ENCODE measurements at regions not wholly inside any gene's neighbourhood (a gene's known extent, or its start where the extent isn't known, plus 50 kb on each side); places are given as distances from the start of the nearest gene placed in this dataset.

DNA sequence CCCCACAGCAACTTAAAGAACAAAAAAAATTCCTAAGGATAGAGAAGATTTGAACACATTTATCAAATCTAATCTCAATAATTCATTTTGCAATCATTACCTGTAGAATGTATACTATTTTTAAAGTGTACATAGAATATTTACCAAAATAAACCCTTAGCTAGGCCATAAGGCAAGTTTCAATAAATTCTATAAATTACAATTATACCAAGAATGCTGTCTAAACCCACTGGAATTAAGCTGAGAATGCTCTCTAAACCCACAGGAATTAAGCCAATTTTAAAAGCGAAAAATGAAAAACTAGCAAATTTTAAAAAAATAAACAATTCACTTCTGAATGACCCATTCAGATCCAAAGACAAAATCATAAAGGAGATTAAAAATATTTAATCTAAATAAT lies 540.4 kb upstream of the NBEA start:
- ChIA-PET POLR2A (ENCODE audit: low non-redundant PET) (no interaction called here), CTCF (interaction anchor here (0.7 kb wide), 1 partner anchor 462 kb away, joined by 3 read pairs; no protein-coding TSS in a partner anchor)
- TF ChIP-seq, protein P1, sequence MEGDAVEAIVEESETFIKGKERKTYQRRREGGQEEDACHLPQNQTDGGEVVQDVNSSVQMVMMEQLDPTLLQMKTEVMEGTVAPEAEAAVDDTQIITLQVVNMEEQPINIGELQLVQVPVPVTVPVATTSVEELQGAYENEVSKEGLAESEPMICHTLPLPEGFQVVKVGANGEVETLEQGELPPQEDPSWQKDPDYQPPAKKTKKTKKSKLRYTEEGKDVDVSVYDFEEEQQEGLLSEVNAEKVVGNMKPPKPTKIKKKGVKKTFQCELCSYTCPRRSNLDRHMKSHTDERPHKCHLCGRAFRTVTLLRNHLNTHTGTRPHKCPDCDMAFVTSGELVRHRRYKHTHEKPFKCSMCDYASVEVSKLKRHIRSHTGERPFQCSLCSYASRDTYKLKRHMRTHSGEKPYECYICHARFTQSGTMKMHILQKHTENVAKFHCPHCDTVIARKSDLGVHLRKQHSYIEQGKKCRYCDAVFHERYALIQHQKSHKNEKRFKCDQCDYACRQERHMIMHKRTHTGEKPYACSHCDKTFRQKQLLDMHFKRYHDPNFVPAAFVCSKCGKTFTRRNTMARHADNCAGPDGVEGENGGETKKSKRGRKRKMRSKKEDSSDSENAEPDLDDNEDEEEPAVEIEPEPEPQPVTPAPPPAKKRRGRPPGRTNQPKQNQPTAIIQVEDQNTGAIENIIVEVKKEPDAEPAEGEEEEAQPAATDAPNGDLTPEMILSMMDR (conservative IDR thresholded peaks at IDR 0.05; ENCODE audit: low read depth): no peak
- DNase-seq (ENCODE audit: low spot score): no peak
- no peak overlapping the region for H3K27ac ChIP-seq

DNA sequence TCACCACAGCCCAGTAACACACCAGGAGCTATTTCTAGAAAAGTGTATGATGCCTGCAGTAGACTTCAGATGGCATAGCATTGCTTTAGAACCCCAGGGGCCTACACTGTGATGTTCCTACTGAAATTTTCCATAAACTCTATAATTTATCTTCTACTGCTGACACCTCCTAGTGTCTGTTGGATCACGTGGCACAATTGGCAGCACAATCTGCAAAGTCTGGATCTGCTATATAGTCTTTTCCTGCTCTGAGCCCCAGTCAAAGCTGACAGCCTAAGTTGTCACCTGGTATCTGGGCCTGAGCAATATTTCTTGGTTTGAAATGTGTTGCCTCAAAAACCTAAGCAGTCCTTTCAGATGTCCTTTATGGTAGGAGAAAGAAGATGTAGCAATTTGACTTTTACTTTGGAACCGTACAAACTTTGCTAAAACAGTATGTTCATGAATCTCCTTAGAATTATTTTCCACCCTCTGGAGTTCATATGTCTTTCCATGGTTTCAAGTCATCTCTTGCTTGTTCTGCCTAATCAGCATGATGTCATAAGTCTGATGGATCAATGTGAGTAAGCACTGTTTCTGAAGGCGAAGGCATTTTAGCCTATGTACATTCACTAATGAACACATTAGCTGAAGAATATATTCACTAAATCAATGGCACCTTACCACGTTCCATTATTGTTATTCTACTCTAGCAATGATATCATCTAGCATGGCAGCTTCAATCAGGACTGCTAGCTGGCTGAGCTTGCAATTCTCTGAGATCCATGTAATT lies 536.5 kb upstream of the NBEA start:
- DNase-seq (ENCODE audit: low spot score): no peak
- no peak overlapping the region for H3K27ac ChIP-seq
- CTCF ChIA-PET: interaction anchor here (0.6 kb wide), 1 partner anchor 13 kb away, joined by 3 read pairs; no protein-coding TSS in a partner anchor
- TF ChIP-seq, protein P1 (conservative IDR thresholded peaks at IDR 0.05; ENCODE audit: low read depth): no peak
- POLR2A ChIA-PET (ENCODE audit: low non-redundant PET): no interaction called here

- POLR2A ChIA-PET (ENCODE audit: low non-redundant PET): no interaction called here
- CTCF ChIA-PET: no interaction called here
- H3K27ac ChIP-seq: no peak overlapping the region
Measured at GRCh38 chr13:34408640-34409039, 533.4 kb upstream of the NBEA start.

DNA sequence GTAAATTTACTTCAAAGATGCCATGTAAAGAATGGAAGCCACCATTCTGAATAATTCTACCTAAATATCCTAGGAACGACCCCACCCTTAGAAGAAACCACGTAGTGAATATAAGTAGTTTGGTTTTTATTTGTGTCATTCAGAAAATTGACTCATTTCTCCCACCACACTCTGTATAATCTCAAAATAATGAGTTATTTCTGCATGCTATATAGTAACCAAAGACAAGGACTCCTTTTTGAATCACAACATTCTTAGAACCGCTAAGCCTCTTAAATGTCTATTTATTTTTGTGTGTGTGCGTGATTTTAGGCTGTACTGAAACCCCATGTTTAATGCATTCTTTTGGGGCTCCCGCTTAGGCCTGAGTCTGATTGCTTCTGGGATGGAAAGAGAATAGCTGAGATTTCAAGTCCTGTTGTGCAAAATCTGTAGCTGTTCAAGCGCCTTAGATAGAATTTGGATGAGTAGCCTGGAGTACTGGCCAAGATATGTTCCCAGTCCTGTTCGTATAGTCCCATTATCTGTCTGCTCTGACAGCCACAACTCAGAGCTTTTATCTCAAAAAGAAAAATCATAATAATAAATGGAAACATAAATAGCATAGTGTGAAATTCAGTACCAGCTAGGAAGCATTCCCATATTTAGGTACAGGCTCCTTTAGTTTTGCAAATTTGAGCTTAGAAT lies 532.4 kb upstream of the NBEA start:
- no peak for DNase-seq (ENCODE audit: low spot score)
- no peak overlapping the region for H3K27ac ChIP-seq
- TF ChIP-seq, protein P1 (conservative IDR thresholded peaks at IDR 0.05; ENCODE audit: low read depth): no peak
- ChIA-PET POLR2A (ENCODE audit: low non-redundant PET) (no interaction called here), CTCF (interaction anchor here (0.6 kb wide), 2 partner anchors 62 to 101 kb away, joined by 3 read pairs; no protein-coding TSS in a partner anchor)

More at GRCh38 chr13:34408640-34409039, 533.4 kb upstream of the NBEA start:
- TF ChIP-seq, protein P1 (conservative IDR thresholded peaks at IDR 0.05; ENCODE audit: low read depth): no peak
- DNase-seq (ENCODE audit: low spot score): no peak

DNA sequence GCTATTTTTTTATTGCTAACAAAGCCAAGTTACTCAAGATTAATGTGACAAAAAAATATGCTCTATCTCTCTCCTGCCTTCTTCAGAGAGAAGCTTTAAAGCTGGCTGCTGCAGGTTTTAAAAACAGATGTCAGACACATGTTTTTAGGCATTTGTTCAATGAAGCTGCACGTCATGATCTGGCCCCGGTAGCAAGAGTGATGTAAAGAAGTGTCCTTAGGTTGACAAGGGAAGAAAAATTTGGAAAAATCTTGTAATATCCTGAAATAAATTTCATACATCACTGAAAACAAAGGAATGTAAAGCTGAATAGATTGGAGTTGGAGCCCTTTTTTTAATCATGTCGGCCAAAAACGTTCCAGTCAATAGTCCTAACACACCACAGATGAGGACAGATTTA lies 531.4 kb upstream of the NBEA start:
- DNase-seq (ENCODE audit: low spot score): no peak
- ChIA-PET CTCF (interaction anchor here (0.7 kb wide), 1 partner anchor 243 kb away, joined by 4 read pairs; no protein-coding TSS in a partner anchor), POLR2A (ENCODE audit: low non-redundant PET) (no interaction called here)
- TF ChIP-seq, protein P1 (conservative IDR thresholded peaks at IDR 0.05; ENCODE audit: low read depth): no peak
- no peak overlapping the region for H3K27ac ChIP-seq

DNA sequence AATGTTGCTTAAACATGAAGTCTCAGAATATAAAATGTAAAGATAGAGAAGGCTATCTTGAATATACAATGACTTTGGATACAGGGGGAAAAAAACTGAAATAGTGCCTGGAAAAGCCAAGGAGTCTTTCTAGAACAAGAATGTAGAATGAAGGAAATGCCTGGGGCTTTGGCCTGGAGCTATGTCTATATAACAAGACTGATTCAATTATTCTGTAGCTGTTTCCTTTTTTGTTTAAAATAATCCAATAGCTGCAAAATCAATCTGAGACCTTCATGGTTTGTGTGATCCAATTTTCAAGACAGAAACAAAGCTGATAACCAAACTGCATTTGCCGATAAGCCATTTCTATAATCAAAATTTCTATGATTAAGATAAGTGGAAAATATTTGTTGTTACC lies 530.9 kb upstream of the NBEA start:
- POLR2A ChIA-PET (ENCODE audit: low non-redundant PET): no interaction called here
- TF ChIP-seq, protein P1 (conservative IDR thresholded peaks at IDR 0.05; ENCODE audit: low read depth): no peak
- CTCF ChIA-PET: interaction anchor here (0.6 kb wide), 1 partner anchor 211 kb away, joined by 3 read pairs; no protein-coding TSS in a partner anchor
- H3K27ac ChIP-seq: no peak overlapping the region
- no peak for DNase-seq (ENCODE audit: low spot score)

All from RWPE1 (cell line).